Left lung (tissue), 4 donors: ENCODE measurements at regions not wholly inside any gene's neighbourhood (a gene's known extent, or its start where the extent isn't known, plus 50 kb on each side); places are given as distances from the start of the nearest gene placed in this dataset.
"Not testable (repeated sequence)": the region's sequence is repeated elsewhere in the genome, so short reads cannot be mapped to it uniquely, and the experiment has no call there.

Source experiments
- ATAC-seq: fragments of 200-7000 bp; cut with Tn5 transposase; one replicate; pipeline ENCODE4 v1.9.1; 2020; ENCODE audit warnings: moderate library complexity
- DNase-seq, 4 donors: peaks; one replicate each; pipeline ENCODE4 v3.0.0-alpha.2; 2013 to 2020
- H3K27ac ChIP-seq, 2 donors: fragments of 200-600 bp; sonication (generic) in 1 of 2; one replicate each; pipeline versions ENCODE4 v1.5.0 to v1.8.0; 2020 to 2021
- H3K27me3 ChIP-seq, 2 donors: fragments of 200-600 bp; sonication (generic) in 1 of 2; one replicate each; pipeline versions ENCODE4 v1.5.0 to v1.8.0; 2020 to 2021
- H3K36me3 ChIP-seq, 2 donors: fragments of 200-600 bp; sonication (generic) in 1 of 2; one replicate each; pipeline versions ENCODE4 v1.5.0 to v1.8.0; 2020 to 2021
- H3K4me1 ChIP-seq, 2 donors: fragments of 200-600 bp; one replicate each; pipeline ENCODE4 v1.8.0; 2021
- H3K4me3 ChIP-seq, 2 donors: fragments of 200-600 bp; sonication (generic) in 1 of 2; one replicate each; pipeline versions ENCODE4 v1.5.0 to v1.8.0; 2020 to 2021; ENCODE audit warnings: mild to moderate bottlenecking in 1 of 2
- H3K9me3 ChIP-seq, 2 donors: fragments of 200-600 bp; sonication (generic) in 1 of 2; one replicate each; pipeline versions ENCODE4 v1.5.0 to v1.8.0; 2020 to 2021
- intact Hi-C, 2 donors: fragments of 100-400 bp; cut with DNase I; formaldehyde crosslinking; loops; one replicate each; pipeline versions ENCODE4 v1.11.2 to v1.14.2; 2022
- TF ChIP-seq, protein P1 (sequence below), 2 donors: fragments of 200-600 bp; sonication (generic) in 1 of 2; IDR thresholded peaks; one replicate each; pipeline versions ENCODE4 v1.5.0 to v1.8.0; 2021; ENCODE audit warnings: antibody characterized with exemption in 2 of 2
- donor health status: DM: no; HTN: yes; CAD: no.
- donor health status: DM: no; HTN: no; CAD: no.

DNA sequence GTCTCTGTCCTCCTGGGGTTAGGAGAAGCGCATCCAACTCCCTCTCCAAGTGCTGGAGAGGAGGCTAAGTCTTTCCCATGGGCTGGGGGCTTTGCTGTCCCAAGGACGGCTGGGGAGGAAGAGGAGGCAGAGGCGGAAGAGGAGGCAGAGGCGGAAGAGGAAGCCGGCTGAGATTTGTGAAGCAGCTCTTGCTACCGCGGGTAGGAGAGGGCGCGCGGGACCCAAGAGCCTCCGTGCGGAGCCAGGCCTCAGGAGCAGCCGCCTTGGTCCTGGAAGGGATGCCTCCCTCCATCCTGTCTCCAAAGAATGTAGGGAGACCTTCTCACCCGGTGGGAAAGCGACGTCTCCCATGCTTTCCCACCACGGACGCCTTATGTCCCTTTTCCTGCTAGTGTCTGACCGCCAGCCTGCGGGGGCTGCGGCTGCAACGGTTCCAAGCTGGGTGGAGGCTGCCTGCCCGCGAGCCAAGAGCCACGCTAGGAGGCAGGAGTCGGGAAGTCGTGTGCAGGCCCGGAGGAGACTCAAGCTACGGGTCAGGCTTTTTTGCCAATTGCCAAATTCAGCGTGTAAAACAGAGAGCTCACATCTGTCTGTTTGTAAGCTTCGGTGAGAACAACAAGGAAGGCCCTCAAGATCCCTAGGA lies 320.3 kb downstream of the FAM72C start:
- Histone ChIP-seq H3K4me3 (no peak overlapping the region), H3K36me3 (no peaks in the 10 kb centered on the region), H3K9me3 (no peaks in the 10 kb centered on the region), H3K27ac (no peak overlapping the region), H3K27me3 (peaks cover 50 to 75% of the 10 kb centered on the region in 2 donors), H3K4me1 (no peaks in the 10 kb centered on the region)
- ATAC-seq, result no peak
- DNase-seq, result no peak
- intact Hi-C loops, result no loop called here
- TF ChIP-seq, protein P1, sequence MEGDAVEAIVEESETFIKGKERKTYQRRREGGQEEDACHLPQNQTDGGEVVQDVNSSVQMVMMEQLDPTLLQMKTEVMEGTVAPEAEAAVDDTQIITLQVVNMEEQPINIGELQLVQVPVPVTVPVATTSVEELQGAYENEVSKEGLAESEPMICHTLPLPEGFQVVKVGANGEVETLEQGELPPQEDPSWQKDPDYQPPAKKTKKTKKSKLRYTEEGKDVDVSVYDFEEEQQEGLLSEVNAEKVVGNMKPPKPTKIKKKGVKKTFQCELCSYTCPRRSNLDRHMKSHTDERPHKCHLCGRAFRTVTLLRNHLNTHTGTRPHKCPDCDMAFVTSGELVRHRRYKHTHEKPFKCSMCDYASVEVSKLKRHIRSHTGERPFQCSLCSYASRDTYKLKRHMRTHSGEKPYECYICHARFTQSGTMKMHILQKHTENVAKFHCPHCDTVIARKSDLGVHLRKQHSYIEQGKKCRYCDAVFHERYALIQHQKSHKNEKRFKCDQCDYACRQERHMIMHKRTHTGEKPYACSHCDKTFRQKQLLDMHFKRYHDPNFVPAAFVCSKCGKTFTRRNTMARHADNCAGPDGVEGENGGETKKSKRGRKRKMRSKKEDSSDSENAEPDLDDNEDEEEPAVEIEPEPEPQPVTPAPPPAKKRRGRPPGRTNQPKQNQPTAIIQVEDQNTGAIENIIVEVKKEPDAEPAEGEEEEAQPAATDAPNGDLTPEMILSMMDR (IDR thresholded peaks at IDR 0.05), result no peak

DNA sequence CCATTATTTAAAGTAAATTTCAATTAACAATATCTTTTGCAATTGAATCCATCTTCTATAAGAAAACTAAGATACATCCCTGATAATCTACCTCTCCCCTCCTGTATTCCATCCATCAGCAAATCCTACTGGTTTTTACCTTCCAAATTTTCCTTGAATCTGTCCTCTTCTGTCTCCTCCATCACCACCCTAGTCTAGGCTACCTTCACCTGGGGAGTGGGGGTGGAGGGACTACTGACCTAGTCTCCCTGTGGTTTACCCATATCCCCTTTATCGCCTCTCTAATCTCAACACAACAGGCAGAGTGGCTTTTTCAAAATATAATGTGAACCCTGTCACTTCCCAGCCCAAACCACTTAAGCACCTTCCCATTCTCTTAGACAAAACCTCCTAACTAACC lies 327.8 kb downstream of the FAM72C start:
- ATAC-seq, H3K9me3 ChIP-seq, H3K27ac ChIP-seq, H3K4me3 ChIP-seq, DNase-seq, intact Hi-C loops, H3K4me1 ChIP-seq, H3K36me3 ChIP-seq: not testable (repeated sequence)
- H3K27me3 ChIP-seq, result peaks cover 38 to 71% of the 10 kb centered on the region in 2 donors

DNA sequence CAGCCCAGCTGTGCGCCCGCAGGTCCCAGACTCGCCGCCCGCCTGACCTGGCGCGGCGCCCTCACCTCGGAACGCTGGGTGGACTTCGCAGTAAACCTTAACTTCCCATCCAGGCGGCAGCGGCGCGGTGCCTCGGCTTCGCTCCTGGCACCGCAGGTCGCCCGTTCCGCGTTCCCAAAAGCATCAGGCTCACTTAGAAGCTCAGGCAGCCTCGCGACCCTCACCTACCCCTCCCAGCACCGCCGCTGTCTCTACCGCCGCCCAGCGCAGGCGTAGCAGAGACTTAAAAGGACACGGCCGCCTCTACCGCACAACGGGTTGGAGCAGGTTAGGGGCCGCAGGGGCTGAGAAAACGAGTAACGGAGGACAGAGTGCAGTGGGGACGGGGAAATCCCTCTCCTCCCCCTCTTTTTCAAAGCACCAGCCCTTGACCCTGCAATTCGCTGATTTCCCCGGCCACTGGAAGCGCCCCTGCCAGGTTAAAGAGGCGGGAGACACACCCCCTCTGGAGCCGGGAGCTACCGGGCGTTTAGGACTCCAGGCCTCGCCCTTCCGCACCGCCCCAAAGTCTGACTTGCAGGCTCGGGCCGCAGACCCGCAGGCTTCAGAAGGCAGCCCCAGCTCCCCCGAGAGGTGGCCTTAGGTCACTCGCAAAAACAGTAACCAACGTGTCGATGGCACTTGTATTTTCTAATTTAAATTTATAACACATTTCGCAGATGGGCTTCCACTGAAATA lies 328.5 kb downstream of the FAM72C start:
- TF ChIP-seq, protein P1 (IDR thresholded peaks at IDR 0.05), result no peak
- Histone ChIP-seq H3K9me3 (no peaks in the 10 kb centered on the region), H3K27me3 (peaks cover 38 to 66% of the 10 kb centered on the region in 2 donors), H3K27ac (no peak overlapping the region), H3K36me3 (no peaks in the 10 kb centered on the region), H3K4me1 (no peaks in the 10 kb centered on the region), H3K4me3 (no peak overlapping the region)
- intact Hi-C loops, result no loop called here
- DNase-seq (no peak), ATAC-seq (peak; percentile 23)

DNA sequence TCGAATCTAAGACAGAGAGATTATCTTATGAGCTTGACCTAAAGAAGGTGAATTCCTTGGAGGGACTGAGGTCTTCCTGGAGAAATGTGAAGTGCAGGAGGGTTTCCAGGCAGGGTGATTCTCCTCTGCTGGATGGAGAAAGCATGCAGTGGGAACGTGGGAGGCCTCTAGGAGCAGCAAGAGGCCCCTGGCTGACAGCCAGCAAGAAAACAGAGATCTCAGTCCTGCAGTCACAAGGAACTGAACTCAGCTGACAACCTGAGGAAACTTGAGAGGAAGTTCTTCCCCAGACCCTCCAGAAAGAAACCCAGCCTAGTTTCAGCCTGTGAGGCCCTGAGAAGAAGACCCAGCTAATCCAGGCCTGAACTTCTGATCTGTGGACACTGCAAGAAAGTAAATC lies 345.9 kb downstream of the FAM72C start:
- TF ChIP-seq, protein P1 (IDR thresholded peaks at IDR 0.05), result no peak
- intact Hi-C loops, result no loop called here

DNA sequence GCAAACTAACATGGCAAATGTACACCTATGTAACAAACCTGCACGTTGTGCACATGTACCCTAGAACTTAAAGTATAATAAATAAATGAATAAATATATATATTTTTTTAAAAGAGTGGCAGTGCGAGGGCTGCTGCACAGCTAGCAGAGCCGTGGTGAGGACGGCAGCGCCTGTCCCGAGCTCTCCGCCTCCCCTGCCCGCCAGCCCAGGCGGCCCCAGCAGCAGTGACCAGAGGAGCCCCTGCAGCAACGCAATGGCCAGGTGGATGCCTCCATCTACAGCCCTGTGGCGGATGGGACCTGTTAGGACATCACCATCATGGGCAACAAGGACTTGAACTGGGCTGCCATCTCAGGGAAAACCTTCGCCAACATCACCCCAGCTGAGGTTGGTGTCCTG lies 351.9 kb downstream of the FAM72C start:
- Histone ChIP-seq H3K9me3 (no peaks in the 10 kb centered on the region), H3K4me3 (no peak overlapping the region), H3K4me1 (no peaks in the 10 kb centered on the region), H3K36me3 (no peaks in the 10 kb centered on the region), H3K27ac (no peak overlapping the region), H3K27me3 (no peaks in the 10 kb centered on the region)
- DNase-seq, result peak in 1 of 4 donors; percentile 38
- TF ChIP-seq, protein P1 (IDR thresholded peaks at IDR 0.05), result no peak
- intact Hi-C loops, result no loop called here
- no peak for ATAC-seq

More for the DNA sequence above, 345.9 kb downstream of the FAM72C start:
- DNase-seq, result no peak
- H3K9me3 ChIP-seq, result no peaks in the 10 kb centered on the region
- no peak for ATAC-seq
- no peaks in the 10 kb centered on the region for H3K36me3 ChIP-seq
- no peak overlapping the region for H3K27ac ChIP-seq
- no peaks in the 10 kb centered on the region for H3K27me3 ChIP-seq
- H3K4me1 ChIP-seq, result no peaks in the 10 kb centered on the region
- no peak overlapping the region for H3K4me3 ChIP-seq
